GM12874 (cell line): ENCODE measurements at regions not wholly inside any gene's neighbourhood (a gene's known extent, or its start where the extent isn't known, plus 50 kb on each side); places are given as distances from the start of the nearest gene placed in this dataset.

ENCODE experiments used
- CTCF ChIP-seq: IDR thresholded peaks from 2 replicates; pipeline ENCODE4 v1.5.1; 2011; ENCODE audit warnings: low read depth, mild to moderate bottlenecking, control low read depth, low read length, moderate library complexity; ENCODE audit not compliant: insufficient read depth

GRCh38 chr3:186418671-186419145 is 56.7 kb upstream of the DGKG start:
- no peak for TF ChIP-seq CTCF

GRCh38 chr3:186417791-186418190 is 55.8 kb upstream of the DGKG start:
- no peak for TF ChIP-seq CTCF

- TF ChIP-seq CTCF: no peak
Observed at GRCh38 chr3:186414735-186415419, 52.8 kb upstream of the DGKG start.

GRCh38 chr3:186413615-186414415 is 51.8 kb upstream of the DGKG start:
- no peak for TF ChIP-seq CTCF

- TF ChIP-seq CTCF: no peak
Observed at GRCh38 chr3:186411994-186412393, 50.0 kb upstream of the DGKG start.
